NT2/D1 (cell line): ENCODE measurements at regions not wholly inside any gene's neighbourhood (a gene's known extent, or its start where the extent isn't known, plus 50 kb on each side); places are given as distances from the start of the nearest gene placed in this dataset.

Experiments
- SUZ12 ChIP-seq: IDR thresholded peaks from 2 replicates; pipeline ENCODE4 v1.6.1; 2011; ENCODE audit not compliant: insufficient read length, insufficient read depth; ENCODE audit errors: extremely low read depth
- YY1 ChIP-seq: IDR thresholded peaks from 2 replicates; pipeline ENCODE4 v1.6.1; 2011; ENCODE audit not compliant: insufficient read length, insufficient read depth

- TF ChIP-seq YY1 = no peak
- TF ChIP-seq SUZ12 = no peak
These were observed 51.7 kb upstream of the SMLR1 start for GRCh38 chr6:130775411-130776012.
